Mucosa of descending colon (tissue), 3 donors: ENCODE measurements at regions not wholly inside any gene's neighbourhood (a gene's known extent, or its start where the extent isn't known, plus 50 kb on each side); places are given as distances from the start of the nearest gene placed in this dataset.

Experiments used
- ATAC-seq: fragments of 200-7000 bp; cut with Tn5 transposase; one replicate; pipeline ENCODE4 v1.9.1; 2020; ENCODE audit warnings: mild to moderate bottlenecking, moderate library complexity
- DNase-seq, 3 donors: peaks; one replicate each; pipeline ENCODE4 v3.0.0-alpha.2; 2020
- H3K36me3 ChIP-seq: fragments of 200-600 bp; one replicate; pipeline ENCODE4 v1.8.0; 2021; ENCODE audit warnings: low read depth, mild to moderate bottlenecking
- H3K4me1 ChIP-seq: fragments of 200-600 bp; one replicate; pipeline ENCODE4 v1.8.0; 2021; ENCODE audit warnings: low read depth, mild to moderate bottlenecking
- H3K4me3 ChIP-seq: fragments of 200-600 bp; one replicate; pipeline ENCODE4 v1.8.0; 2021; ENCODE audit warnings: mild to moderate bottlenecking
- H3K9me3 ChIP-seq: fragments of 200-600 bp; one replicate; pipeline ENCODE4 v1.8.0; 2021; ENCODE audit warnings: mild to moderate bottlenecking
- CTCF ChIP-seq: fragments of 200-600 bp; IDR thresholded peaks from one replicate; pipeline ENCODE4 v1.8.0; 2022; ENCODE audit warnings: antibody characterized with exemption, mild to moderate bottlenecking
- intact Hi-C, 2 donors: fragments of 100-400 bp; cut with DNase I in 1 of 2; cut with micrococcal nuclease in 1 of 2; formaldehyde crosslinking; loops; one replicate each; pipeline versions ENCODE4 v1.11.0 to v1.11.1; 2022; cut with DNase I, micrococcal nuclease
- donor health status: DM: no; HTN: no; CAD: no; lungs with moderate emphysema.
- donor health status: DM: no; HTN: no; CAD: no.
- donor health status: DM: no; HTN: yes; CAD: no.

GRCh38 chr18:7349181-7349837, 118.4 kb downstream of the LRRC30 start:
- intact Hi-C loops = no loop called here
- H3K4me3 ChIP-seq = no peak overlapping the region
- no peaks in the 10 kb centered on the region for H3K9me3 ChIP-seq
- no peaks in the 10 kb centered on the region for H3K4me1 ChIP-seq
- H3K36me3 ChIP-seq = no peaks in the 10 kb centered on the region
- ATAC-seq (no peak), DNase-seq (no peak)
- TF ChIP-seq CTCF = no peak

- no peaks in the 10 kb centered on the region for H3K36me3 ChIP-seq
- TF ChIP-seq CTCF = no peak
- DNase-seq (no peak), ATAC-seq (no peak)
- no peaks in the 10 kb centered on the region for H3K4me1 ChIP-seq
- no peaks in the 10 kb centered on the region for H3K9me3 ChIP-seq
- H3K4me3 ChIP-seq = no peak overlapping the region
- intact Hi-C loops = no loop called here
Measured at GRCh38 chr18:7358989-7359726, 128.3 kb downstream of the LRRC30 start.

GRCh38 chr18:7360606-7361170, 129.8 kb downstream of the LRRC30 start:
- TF ChIP-seq CTCF = no peak
- Histone ChIP-seq H3K9me3 (no peaks in the 10 kb centered on the region), H3K4me1 (no peaks in the 10 kb centered on the region), H3K36me3 (no peaks in the 10 kb centered on the region), H3K4me3 (no peak overlapping the region)
- intact Hi-C loops = no loop called here
- DNase-seq (no peak), ATAC-seq (no peak)

- TF ChIP-seq CTCF = no peak
- no peak for DNase-seq
- Histone ChIP-seq H3K4me3 (no peak overlapping the region), H3K36me3 (no peaks in the 10 kb centered on the region), H3K4me1 (no peaks in the 10 kb centered on the region), H3K9me3 (no peaks in the 10 kb centered on the region)
- intact Hi-C loops = no loop called here
- ATAC-seq = no peak
Measured at GRCh38 chr18:7363338-7363737, 132.4 kb downstream of the LRRC30 start.

GRCh38 chr18:7366597-7366996, 135.7 kb downstream of the LRRC30 start:
- no peaks in the 10 kb centered on the region for H3K36me3 ChIP-seq
- H3K4me1 ChIP-seq = no peaks in the 10 kb centered on the region
- no peak for ATAC-seq
- no peak for DNase-seq
- intact Hi-C loops = no loop called here
- TF ChIP-seq CTCF = no peak
- no peak overlapping the region for H3K4me3 ChIP-seq
- no peaks in the 10 kb centered on the region for H3K9me3 ChIP-seq
